K562 (cell line): ENCODE measurements at regions not wholly inside any gene's neighbourhood (a gene's known extent, or its start where the extent isn't known, plus 50 kb on each side); places are given as distances from the start of the nearest gene placed in this dataset.

Experiments
- CREBBP ChIP-seq: IDR thresholded peaks from one replicate; pipeline ENCODE4 v1.6.1; 2012; ENCODE audit warnings: low read depth, mild to moderate bottlenecking, control low read depth, inconsistent platforms, low read length
- CSDE1 ChIP-seq, 2 experiments: fragments of 450-650 bp; IDR thresholded peaks; 2 replicates each; pipeline ENCODE4 v1.6.1; 2016; ENCODE audit warnings: mild to moderate bottlenecking in 1 of 2
- LEF1 ChIP-seq: fragments of 450-650 bp; IDR thresholded peaks from 2 replicates; pipeline ENCODE4 v1.6.1; 2016; ENCODE audit warnings: mild to moderate bottlenecking
- MAZ ChIP-seq, 2 experiments: fragments of 450-650 bp in 1 of 2; sonication (generic) in 1 of 2; formaldehyde crosslinking; IDR thresholded peaks in 1 of 2; conservative IDR thresholded peaks in 1 of 2; 2 replicates each; pipeline versions ENCODE4 v1.4.0 to v1.5.0; 2020; ENCODE audit warnings: mild to moderate bottlenecking in 1 of 2, missing genetic modification reagents in 1 of 2
- SRSF1 ChIP-seq: fragments of 200-400 bp; formaldehyde crosslinking; IDR thresholded peaks from 2 replicates; pipeline ENCODE4 v1.6.1; 2017; ENCODE audit warnings: mild to moderate bottlenecking, low read depth, low read length, moderate library complexity
- ZNF408 ChIP-seq: fragments of 250-450 bp; sonication (Bioruptor Pico); IDR thresholded peaks from 2 replicates; pipeline ENCODE4 v1.4.0; 2020; ENCODE audit warnings: low read depth, mild to moderate bottlenecking, moderate library complexity
- ZNF778 ChIP-seq: fragments of 450-650 bp; formaldehyde crosslinking; IDR thresholded peaks from 2 replicates; pipeline ENCODE4 v1.4.0; 2020; ENCODE audit warnings: mild to moderate bottlenecking, moderate library complexity
- TF ChIP-seq, protein P1 (sequence below): fragments of 250-450 bp; sonication (Bioruptor Pico); IDR thresholded peaks from 2 replicates; pipeline ENCODE4 v1.4.0; 2020; ENCODE audit warnings: mild to moderate bottlenecking, moderate library complexity, borderline replicate concordance
- TF ChIP-seq, protein P2 (sequence below): fragments of 450-650 bp; IDR thresholded peaks from 2 replicates; pipeline ENCODE4 v1.6.1; 2018; ENCODE audit not compliant: partially characterized antibody
- TF ChIP-seq, protein P3 (sequence below): fragments of 200-600 bp; sonication (generic); IDR thresholded peaks from one replicate; pipeline ENCODE4 v1.6.1; 2012; ENCODE audit warnings: mild to moderate bottlenecking, low read depth, low read length, inconsistent platforms

DNA sequence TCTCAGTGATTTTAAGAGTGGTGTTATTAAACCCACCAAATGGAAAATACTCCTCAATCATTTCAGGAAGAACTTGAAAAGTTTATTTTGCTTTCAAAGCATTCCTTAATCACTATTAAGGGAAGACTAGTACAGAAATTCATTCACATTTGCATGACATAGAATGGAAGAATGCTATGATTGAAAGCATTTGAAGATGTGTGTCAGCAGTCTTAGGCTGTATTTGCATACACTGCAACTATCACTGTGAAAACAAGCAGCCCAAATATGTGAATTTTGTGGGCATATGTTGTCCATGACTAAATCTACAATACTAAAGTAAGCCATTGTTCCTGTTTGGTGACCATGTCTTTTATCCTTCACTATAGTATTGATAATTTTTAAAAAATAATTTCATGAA is 95.8 kb downstream of the CNTN3 start (continued):
- TF ChIP-seq, protein P1, sequence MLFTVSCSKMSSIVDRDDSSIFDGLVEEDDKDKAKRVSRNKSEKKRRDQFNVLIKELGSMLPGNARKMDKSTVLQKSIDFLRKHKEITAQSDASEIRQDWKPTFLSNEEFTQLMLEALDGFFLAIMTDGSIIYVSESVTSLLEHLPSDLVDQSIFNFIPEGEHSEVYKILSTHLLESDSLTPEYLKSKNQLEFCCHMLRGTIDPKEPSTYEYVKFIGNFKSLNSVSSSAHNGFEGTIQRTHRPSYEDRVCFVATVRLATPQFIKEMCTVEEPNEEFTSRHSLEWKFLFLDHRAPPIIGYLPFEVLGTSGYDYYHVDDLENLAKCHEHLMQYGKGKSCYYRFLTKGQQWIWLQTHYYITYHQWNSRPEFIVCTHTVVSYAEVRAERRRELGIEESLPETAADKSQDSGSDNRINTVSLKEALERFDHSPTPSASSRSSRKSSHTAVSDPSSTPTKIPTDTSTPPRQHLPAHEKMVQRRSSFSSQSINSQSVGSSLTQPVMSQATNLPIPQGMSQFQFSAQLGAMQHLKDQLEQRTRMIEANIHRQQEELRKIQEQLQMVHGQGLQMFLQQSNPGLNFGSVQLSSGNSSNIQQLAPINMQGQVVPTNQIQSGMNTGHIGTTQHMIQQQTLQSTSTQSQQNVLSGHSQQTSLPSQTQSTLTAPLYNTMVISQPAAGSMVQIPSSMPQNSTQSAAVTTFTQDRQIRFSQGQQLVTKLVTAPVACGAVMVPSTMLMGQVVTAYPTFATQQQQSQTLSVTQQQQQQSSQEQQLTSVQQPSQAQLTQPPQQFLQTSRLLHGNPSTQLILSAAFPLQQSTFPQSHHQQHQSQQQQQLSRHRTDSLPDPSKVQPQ (CRISPR knock-in tag), result no peak
- TF ChIP-seq CSDE1 (IDR thresholded peaks at IDR 0.05) (no peak), MAZ (CRISPR knock-in tag; conservative IDR thresholded peaks at IDR 0.05 in 1 of 2, IDR thresholded peaks at IDR 0.05 in 1 of 2) (no peak), ZNF408 (CRISPR knock-in tag) (no peak), ZNF778 (CRISPR knock-in tag) (no peak), CREBBP (no peak), SRSF1 (no peak), LEF1 (no peak)
- TF ChIP-seq, protein P2, sequence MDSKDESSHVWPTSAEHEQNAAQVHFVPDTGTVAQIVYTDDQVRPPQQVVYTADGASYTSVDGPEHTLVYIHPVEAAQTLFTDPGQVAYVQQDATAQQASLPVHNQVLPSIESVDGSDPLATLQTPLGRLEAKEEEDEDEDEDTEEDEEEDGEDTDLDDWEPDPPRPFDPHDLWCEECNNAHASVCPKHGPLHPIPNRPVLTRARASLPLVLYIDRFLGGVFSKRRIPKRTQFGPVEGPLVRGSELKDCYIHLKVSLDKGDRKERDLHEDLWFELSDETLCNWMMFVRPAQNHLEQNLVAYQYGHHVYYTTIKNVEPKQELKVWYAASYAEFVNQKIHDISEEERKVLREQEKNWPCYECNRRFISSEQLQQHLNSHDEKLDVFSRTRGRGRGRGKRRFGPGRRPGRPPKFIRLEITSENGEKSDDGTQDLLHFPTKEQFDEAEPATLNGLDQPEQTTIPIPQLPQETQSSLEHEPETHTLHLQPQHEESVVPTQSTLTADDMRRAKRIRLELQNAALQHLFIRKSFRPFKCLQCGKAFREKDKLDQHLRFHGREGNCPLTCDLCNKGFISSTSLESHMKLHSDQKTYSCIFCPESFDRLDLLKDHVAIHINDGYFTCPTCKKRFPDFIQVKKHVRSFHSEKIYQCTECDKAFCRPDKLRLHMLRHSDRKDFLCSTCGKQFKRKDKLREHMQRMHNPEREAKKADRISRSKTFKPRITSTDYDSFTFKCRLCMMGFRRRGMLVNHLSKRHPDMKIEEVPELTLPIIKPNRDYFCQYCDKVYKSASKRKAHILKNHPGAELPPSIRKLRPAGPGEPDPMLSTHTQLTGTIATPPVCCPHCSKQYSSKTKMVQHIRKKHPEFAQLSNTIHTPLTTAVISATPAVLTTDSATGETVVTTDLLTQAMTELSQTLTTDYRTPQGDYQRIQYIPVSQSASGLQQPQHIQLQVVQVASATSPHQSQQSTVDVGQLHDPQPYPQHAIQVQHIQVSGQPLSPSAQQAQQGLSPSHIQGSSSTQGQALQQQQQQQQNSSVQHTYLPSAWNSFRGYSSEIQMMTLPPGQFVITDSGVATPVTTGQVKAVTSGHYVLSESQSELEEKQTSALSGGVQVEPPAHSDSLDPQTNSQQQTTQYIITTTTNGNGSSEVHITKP, result no peak
- TF ChIP-seq, protein P3, sequence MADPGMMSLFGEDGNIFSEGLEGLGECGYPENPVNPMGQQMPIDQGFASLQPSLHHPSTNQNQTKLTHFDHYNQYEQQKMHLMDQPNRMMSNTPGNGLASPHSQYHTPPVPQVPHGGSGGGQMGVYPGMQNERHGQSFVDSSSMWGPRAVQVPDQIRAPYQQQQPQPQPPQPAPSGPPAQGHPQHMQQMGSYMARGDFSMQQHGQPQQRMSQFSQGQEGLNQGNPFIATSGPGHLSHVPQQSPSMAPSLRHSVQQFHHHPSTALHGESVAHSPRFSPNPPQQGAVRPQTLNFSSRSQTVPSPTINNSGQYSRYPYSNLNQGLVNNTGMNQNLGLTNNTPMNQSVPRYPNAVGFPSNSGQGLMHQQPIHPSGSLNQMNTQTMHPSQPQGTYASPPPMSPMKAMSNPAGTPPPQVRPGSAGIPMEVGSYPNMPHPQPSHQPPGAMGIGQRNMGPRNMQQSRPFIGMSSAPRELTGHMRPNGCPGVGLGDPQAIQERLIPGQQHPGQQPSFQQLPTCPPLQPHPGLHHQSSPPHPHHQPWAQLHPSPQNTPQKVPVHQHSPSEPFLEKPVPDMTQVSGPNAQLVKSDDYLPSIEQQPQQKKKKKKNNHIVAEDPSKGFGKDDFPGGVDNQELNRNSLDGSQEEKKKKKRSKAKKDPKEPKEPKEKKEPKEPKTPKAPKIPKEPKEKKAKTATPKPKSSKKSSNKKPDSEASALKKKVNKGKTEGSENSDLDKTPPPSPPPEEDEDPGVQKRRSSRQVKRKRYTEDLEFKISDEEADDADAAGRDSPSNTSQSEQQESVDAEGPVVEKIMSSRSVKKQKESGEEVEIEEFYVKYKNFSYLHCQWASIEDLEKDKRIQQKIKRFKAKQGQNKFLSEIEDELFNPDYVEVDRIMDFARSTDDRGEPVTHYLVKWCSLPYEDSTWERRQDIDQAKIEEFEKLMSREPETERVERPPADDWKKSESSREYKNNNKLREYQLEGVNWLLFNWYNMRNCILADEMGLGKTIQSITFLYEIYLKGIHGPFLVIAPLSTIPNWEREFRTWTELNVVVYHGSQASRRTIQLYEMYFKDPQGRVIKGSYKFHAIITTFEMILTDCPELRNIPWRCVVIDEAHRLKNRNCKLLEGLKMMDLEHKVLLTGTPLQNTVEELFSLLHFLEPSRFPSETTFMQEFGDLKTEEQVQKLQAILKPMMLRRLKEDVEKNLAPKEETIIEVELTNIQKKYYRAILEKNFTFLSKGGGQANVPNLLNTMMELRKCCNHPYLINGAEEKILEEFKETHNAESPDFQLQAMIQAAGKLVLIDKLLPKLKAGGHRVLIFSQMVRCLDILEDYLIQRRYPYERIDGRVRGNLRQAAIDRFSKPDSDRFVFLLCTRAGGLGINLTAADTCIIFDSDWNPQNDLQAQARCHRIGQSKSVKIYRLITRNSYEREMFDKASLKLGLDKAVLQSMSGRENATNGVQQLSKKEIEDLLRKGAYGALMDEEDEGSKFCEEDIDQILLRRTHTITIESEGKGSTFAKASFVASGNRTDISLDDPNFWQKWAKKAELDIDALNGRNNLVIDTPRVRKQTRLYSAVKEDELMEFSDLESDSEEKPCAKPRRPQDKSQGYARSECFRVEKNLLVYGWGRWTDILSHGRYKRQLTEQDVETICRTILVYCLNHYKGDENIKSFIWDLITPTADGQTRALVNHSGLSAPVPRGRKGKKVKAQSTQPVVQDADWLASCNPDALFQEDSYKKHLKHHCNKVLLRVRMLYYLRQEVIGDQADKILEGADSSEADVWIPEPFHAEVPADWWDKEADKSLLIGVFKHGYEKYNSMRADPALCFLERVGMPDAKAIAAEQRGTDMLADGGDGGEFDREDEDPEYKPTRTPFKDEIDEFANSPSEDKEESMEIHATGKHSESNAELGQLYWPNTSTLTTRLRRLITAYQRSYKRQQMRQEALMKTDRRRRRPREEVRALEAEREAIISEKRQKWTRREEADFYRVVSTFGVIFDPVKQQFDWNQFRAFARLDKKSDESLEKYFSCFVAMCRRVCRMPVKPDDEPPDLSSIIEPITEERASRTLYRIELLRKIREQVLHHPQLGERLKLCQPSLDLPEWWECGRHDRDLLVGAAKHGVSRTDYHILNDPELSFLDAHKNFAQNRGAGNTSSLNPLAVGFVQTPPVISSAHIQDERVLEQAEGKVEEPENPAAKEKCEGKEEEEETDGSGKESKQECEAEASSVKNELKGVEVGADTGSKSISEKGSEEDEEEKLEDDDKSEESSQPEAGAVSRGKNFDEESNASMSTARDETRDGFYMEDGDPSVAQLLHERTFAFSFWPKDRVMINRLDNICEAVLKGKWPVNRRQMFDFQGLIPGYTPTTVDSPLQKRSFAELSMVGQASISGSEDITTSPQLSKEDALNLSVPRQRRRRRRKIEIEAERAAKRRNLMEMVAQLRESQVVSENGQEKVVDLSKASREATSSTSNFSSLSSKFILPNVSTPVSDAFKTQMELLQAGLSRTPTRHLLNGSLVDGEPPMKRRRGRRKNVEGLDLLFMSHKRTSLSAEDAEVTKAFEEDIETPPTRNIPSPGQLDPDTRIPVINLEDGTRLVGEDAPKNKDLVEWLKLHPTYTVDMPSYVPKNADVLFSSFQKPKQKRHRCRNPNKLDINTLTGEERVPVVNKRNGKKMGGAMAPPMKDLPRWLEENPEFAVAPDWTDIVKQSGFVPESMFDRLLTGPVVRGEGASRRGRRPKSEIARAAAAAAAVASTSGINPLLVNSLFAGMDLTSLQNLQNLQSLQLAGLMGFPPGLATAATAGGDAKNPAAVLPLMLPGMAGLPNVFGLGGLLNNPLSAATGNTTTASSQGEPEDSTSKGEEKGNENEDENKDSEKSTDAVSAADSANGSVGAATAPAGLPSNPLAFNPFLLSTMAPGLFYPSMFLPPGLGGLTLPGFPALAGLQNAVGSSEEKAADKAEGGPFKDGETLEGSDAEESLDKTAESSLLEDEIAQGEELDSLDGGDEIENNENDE, result no peak
